ENCODE measurements at regions not wholly inside any gene's neighbourhood (a gene's known extent, or its start where the extent isn't known, plus 50 kb on each side); places are given as distances from the start of the nearest gene placed in this dataset.

GRCh38 chr5:166341740-166342337 is 1949.6 kb upstream of the WWC1 start:
- no peak overlapping the region for H3K9ac ChIP-seq (ENCODE audit: low read length)
- no peak overlapping the region for H3K4me3 ChIP-seq (ENCODE audit: low read length)
- H3K9me3 ChIP-seq (ENCODE audit: control insufficient read depth, low read length): no peaks in the 10 kb centered on the region
- no peaks in the 10 kb centered on the region for H3K27me3 ChIP-seq (ENCODE audit: control insufficient read depth, insufficient read depth, low read length)
- no peaks in the 10 kb centered on the region for H3K4me1 ChIP-seq (ENCODE audit: control insufficient read depth, insufficient read depth, low read length)
- no peaks in the 10 kb centered on the region for H3K36me3 ChIP-seq (ENCODE audit: control insufficient read depth, insufficient read depth, low read length)

GRCh38 chr5:166342402-166342801 is 1949.0 kb upstream of the WWC1 start:
- Histone ChIP-seq H3K36me3 (ENCODE audit: control insufficient read depth, insufficient read depth, low read length) (no peaks in the 10 kb centered on the region), H3K9me3 (ENCODE audit: control insufficient read depth, low read length) (no peaks in the 10 kb centered on the region), H3K4me1 (ENCODE audit: control insufficient read depth, insufficient read depth, low read length) (no peaks in the 10 kb centered on the region), H3K9ac (ENCODE audit: low read length) (no peak overlapping the region), H3K4me3 (ENCODE audit: low read length) (no peak overlapping the region), H3K27me3 (ENCODE audit: control insufficient read depth, insufficient read depth, low read length) (no peaks in the 10 kb centered on the region)

- Histone ChIP-seq H3K4me1 (ENCODE audit: control insufficient read depth, insufficient read depth, low read length) (no peaks in the 10 kb centered on the region), H3K4me3 (ENCODE audit: low read length) (no peak overlapping the region), H3K9ac (ENCODE audit: low read length) (no peak overlapping the region), H3K36me3 (ENCODE audit: control insufficient read depth, insufficient read depth, low read length) (no peaks in the 10 kb centered on the region), H3K9me3 (ENCODE audit: control insufficient read depth, low read length) (no peaks in the 10 kb centered on the region), H3K27me3 (ENCODE audit: control insufficient read depth, insufficient read depth, low read length) (no peaks in the 10 kb centered on the region)
Observed at GRCh38 chr5:166346726-166347374, 1944.6 kb upstream of the WWC1 start.

- H3K27me3 ChIP-seq (ENCODE audit: control insufficient read depth, insufficient read depth, low read length): no peaks in the 10 kb centered on the region
- H3K4me3 ChIP-seq (ENCODE audit: low read length): no peak overlapping the region
- H3K4me1 ChIP-seq (ENCODE audit: control insufficient read depth, insufficient read depth, low read length): no peaks in the 10 kb centered on the region
- no peaks in the 10 kb centered on the region for H3K9me3 ChIP-seq (ENCODE audit: control insufficient read depth, low read length)
- H3K36me3 ChIP-seq (ENCODE audit: control insufficient read depth, insufficient read depth, low read length): no peaks in the 10 kb centered on the region
- H3K9ac ChIP-seq (ENCODE audit: low read length): no peak overlapping the region
Observed at GRCh38 chr5:166349046-166349445, 1942.4 kb upstream of the WWC1 start.

- H3K4me1 ChIP-seq (ENCODE audit: control insufficient read depth, insufficient read depth, low read length): no peaks in the 10 kb centered on the region
- no peak overlapping the region for H3K4me3 ChIP-seq (ENCODE audit: low read length)
- no peaks in the 10 kb centered on the region for H3K9me3 ChIP-seq (ENCODE audit: control insufficient read depth, low read length)
- no peak overlapping the region for H3K9ac ChIP-seq (ENCODE audit: low read length)
- H3K36me3 ChIP-seq (ENCODE audit: control insufficient read depth, insufficient read depth, low read length): no peaks in the 10 kb centered on the region
- H3K27me3 ChIP-seq (ENCODE audit: control insufficient read depth, insufficient read depth, low read length): no peaks in the 10 kb centered on the region
Observed at GRCh38 chr5:166353580-166353979, 1937.9 kb upstream of the WWC1 start.

GRCh38 chr5:166354332-166354731 is 1937.1 kb upstream of the WWC1 start:
- Histone ChIP-seq H3K36me3 (ENCODE audit: control insufficient read depth, insufficient read depth, low read length) (no peaks in the 10 kb centered on the region), H3K9me3 (ENCODE audit: control insufficient read depth, low read length) (no peaks in the 10 kb centered on the region), H3K9ac (ENCODE audit: low read length) (no peak overlapping the region), H3K27me3 (ENCODE audit: control insufficient read depth, insufficient read depth, low read length) (no peaks in the 10 kb centered on the region), H3K4me1 (ENCODE audit: control insufficient read depth, insufficient read depth, low read length) (no peaks in the 10 kb centered on the region), H3K4me3 (ENCODE audit: low read length) (no peak overlapping the region)

GRCh38 chr5:166356096-166356495 is 1935.3 kb upstream of the WWC1 start:
- no peak overlapping the region for H3K4me3 ChIP-seq (ENCODE audit: low read length)
- H3K9ac ChIP-seq (ENCODE audit: low read length): no peak overlapping the region
- H3K36me3 ChIP-seq (ENCODE audit: control insufficient read depth, insufficient read depth, low read length): no peaks in the 10 kb centered on the region
- no peaks in the 10 kb centered on the region for H3K4me1 ChIP-seq (ENCODE audit: control insufficient read depth, insufficient read depth, low read length)
- no peaks in the 10 kb centered on the region for H3K9me3 ChIP-seq (ENCODE audit: control insufficient read depth, low read length)
- H3K27me3 ChIP-seq (ENCODE audit: control insufficient read depth, insufficient read depth, low read length): no peaks in the 10 kb centered on the region

- Histone ChIP-seq H3K27me3 (ENCODE audit: control insufficient read depth, insufficient read depth, low read length) (no peaks in the 10 kb centered on the region), H3K36me3 (ENCODE audit: control insufficient read depth, insufficient read depth, low read length) (no peaks in the 10 kb centered on the region), H3K9me3 (ENCODE audit: control insufficient read depth, low read length) (no peaks in the 10 kb centered on the region), H3K4me1 (ENCODE audit: control insufficient read depth, insufficient read depth, low read length) (no peaks in the 10 kb centered on the region), H3K4me3 (ENCODE audit: low read length) (no peak overlapping the region), H3K9ac (ENCODE audit: low read length) (no peak overlapping the region)
Observed at GRCh38 chr5:166358127-166358830, 1933.2 kb upstream of the WWC1 start.

GRCh38 chr5:166363087-166363760 is 1928.2 kb upstream of the WWC1 start:
- H3K4me3 ChIP-seq (ENCODE audit: low read length): no peak overlapping the region
- no peaks in the 10 kb centered on the region for H3K36me3 ChIP-seq (ENCODE audit: control insufficient read depth, insufficient read depth, low read length)
- H3K9ac ChIP-seq (ENCODE audit: low read length): no peak overlapping the region
- no peaks in the 10 kb centered on the region for H3K9me3 ChIP-seq (ENCODE audit: control insufficient read depth, low read length)
- no peaks in the 10 kb centered on the region for H3K27me3 ChIP-seq (ENCODE audit: control insufficient read depth, insufficient read depth, low read length)
- H3K4me1 ChIP-seq (ENCODE audit: control insufficient read depth, insufficient read depth, low read length): no peaks in the 10 kb centered on the region

GRCh38 chr5:166365164-166365563 is 1926.3 kb upstream of the WWC1 start:
- H3K4me3 ChIP-seq (ENCODE audit: low read length): no peak overlapping the region
- H3K27me3 ChIP-seq (ENCODE audit: control insufficient read depth, insufficient read depth, low read length): no peaks in the 10 kb centered on the region
- H3K9me3 ChIP-seq (ENCODE audit: control insufficient read depth, low read length): no peaks in the 10 kb centered on the region
- H3K36me3 ChIP-seq (ENCODE audit: control insufficient read depth, insufficient read depth, low read length): no peaks in the 10 kb centered on the region
- H3K9ac ChIP-seq (ENCODE audit: low read length): no peak overlapping the region
- no peaks in the 10 kb centered on the region for H3K4me1 ChIP-seq (ENCODE audit: control insufficient read depth, insufficient read depth, low read length)

- Histone ChIP-seq H3K4me3 (ENCODE audit: low read length) (no peak overlapping the region), H3K9ac (ENCODE audit: low read length) (no peak overlapping the region), H3K27me3 (ENCODE audit: control insufficient read depth, insufficient read depth, low read length) (no peaks in the 10 kb centered on the region), H3K9me3 (ENCODE audit: control insufficient read depth, low read length) (no peaks in the 10 kb centered on the region), H3K4me1 (ENCODE audit: control insufficient read depth, insufficient read depth, low read length) (no peaks in the 10 kb centered on the region), H3K36me3 (ENCODE audit: control insufficient read depth, insufficient read depth, low read length) (no peaks in the 10 kb centered on the region)
Observed at GRCh38 chr5:166367391-166367790, 1924.1 kb upstream of the WWC1 start.

GRCh38 chr5:166369346-166369745 is 1922.1 kb upstream of the WWC1 start:
- Histone ChIP-seq H3K4me3 (ENCODE audit: low read length) (no peak overlapping the region), H3K36me3 (ENCODE audit: control insufficient read depth, insufficient read depth, low read length) (no peaks in the 10 kb centered on the region), H3K9ac (ENCODE audit: low read length) (no peak overlapping the region), H3K9me3 (ENCODE audit: control insufficient read depth, low read length) (no peaks in the 10 kb centered on the region), H3K4me1 (ENCODE audit: control insufficient read depth, insufficient read depth, low read length) (no peaks in the 10 kb centered on the region), H3K27me3 (ENCODE audit: control insufficient read depth, insufficient read depth, low read length) (no peaks in the 10 kb centered on the region)

Data from mucosa of stomach (tissue), 1 donor.